OCI-LY3 (cell line): ENCODE measurements at regions not wholly inside any gene's neighbourhood (a gene's known extent, or its start where the extent isn't known, plus 50 kb on each side); places are given as distances from the start of the nearest gene placed in this dataset.
"Not testable (repeated sequence)": the region's sequence is repeated elsewhere in the genome, so short reads cannot be mapped to it uniquely, and the experiment has no call there.

Source experiments
- H2AFZ ChIP-seq: fragments of 200-600, 300-600 bp; shearing (Covaris generic); 2 replicates; pipeline ENCODE4 v1.6.0; 2014; ENCODE audit warnings: antibody characterized with exemption, low read depth, low read length
- H3K27ac ChIP-seq: fragments of 200-600, 300-600 bp; sonication (generic); 2 replicates; pipeline ENCODE4 v1.5.1; 2014; ENCODE audit warnings: mild to moderate bottlenecking, low read length, moderate library complexity, mixed read lengths
- H3K27me3 ChIP-seq: fragments of 200-600, 300-600 bp; sonication (generic); 2 replicates; pipeline ENCODE4 v1.6.1; 2014; ENCODE audit warnings: low read depth, low read length, mixed read lengths
- H3K36me3 ChIP-seq: fragments of 200-600, 300-600 bp; sonication (generic); replicated peaks from 2 replicates; pipeline ENCODE3; 2014; ENCODE audit warnings: low read depth, low read length, mixed read lengths
- H3K4me1 ChIP-seq: fragments of 300-600, 200-600 bp; sonication (generic); 2 replicates; pipeline ENCODE4 v1.6.1; 2014; ENCODE audit warnings: low read length, mixed read lengths
- H3K4me2 ChIP-seq: fragments of 200-600, 300-600 bp; sonication (generic); 2 replicates; pipeline ENCODE4 v1.6.1; 2014; ENCODE audit warnings: low read length, mixed read lengths
- H3K4me3 ChIP-seq: fragments of 300-600, 200-600 bp; sonication (generic); 2 replicates; pipeline ENCODE4 v1.5.1; 2014; ENCODE audit warnings: antibody characterized with exemption, mild to moderate bottlenecking, low read length, moderate library complexity
- H3K79me2 ChIP-seq: fragments of 300-600, 200-600 bp; shearing (Covaris generic); 2 replicates; pipeline ENCODE4 v1.6.1; 2014; ENCODE audit warnings: mild to moderate bottlenecking, low read length, mixed read lengths
- H3K9ac ChIP-seq: fragments of 300-600, 200-600 bp; shearing (Covaris generic); 2 replicates; pipeline ENCODE4 v1.6.0; 2014; ENCODE audit warnings: mild to moderate bottlenecking, low read length, moderate library complexity
- H3K9me3 ChIP-seq: fragments of 200-600, 300-600 bp; shearing (Covaris generic); 2 replicates; pipeline ENCODE4 v1.6.1; 2014; ENCODE audit warnings: low read length, mixed read lengths; ENCODE audit not compliant: insufficient read depth
- H4K20me1 ChIP-seq: fragments of 200-600, 300-600 bp; sonication (generic); 2 replicates; pipeline ENCODE4 v1.6.1; 2016; ENCODE audit warnings: low read length, mixed read lengths; ENCODE audit not compliant: insufficient read depth
- CTCF ChIP-seq: fragments of 200-600, 300-600 bp; sonication (generic); IDR thresholded peaks from 2 replicates; pipeline ENCODE4 v1.5.1; 2014; ENCODE audit warnings: antibody characterized with exemption, low read length, low read depth
- EZH2phosphoT487 ChIP-seq: fragments of 200-600 bp; shearing (Covaris generic); IDR thresholded peaks from 2 replicates; pipeline ENCODE4 v1.6.1; 2018; ENCODE audit warnings: antibody characterized with exemption, mixed run types, low read depth

DNA sequence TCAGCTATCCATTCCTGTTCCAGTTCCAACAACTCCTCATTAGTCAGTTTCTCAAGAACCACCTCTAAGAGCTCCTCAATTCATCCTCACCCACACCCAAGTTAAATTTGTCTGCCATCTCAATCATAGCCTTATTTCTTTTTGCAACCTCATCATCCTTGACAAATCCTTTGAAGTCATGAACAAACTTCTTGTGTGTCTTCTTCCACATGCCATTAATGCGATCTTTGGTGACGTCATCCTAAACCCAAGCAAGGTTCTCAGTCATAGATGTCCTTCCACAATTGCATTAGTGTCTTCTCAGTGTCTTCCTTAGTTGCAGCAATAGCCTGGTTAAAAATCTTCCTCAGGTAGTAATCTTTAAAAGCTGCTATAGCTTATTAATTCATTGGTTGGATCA lies 71.2 kb upstream of the FSIP2 start:
- Histone ChIP-seq H3K4me2 (no peak overlapping the region), H3K79me2 (no peaks in the 10 kb centered on the region), H3K27ac (no peak overlapping the region), H3K36me3 (no peaks in the 10 kb centered on the region), H3K9ac (no peak overlapping the region), H3K9me3 (no peaks in the 10 kb centered on the region), H3K4me1 (no peaks in the 10 kb centered on the region), H3K4me3 (no peak overlapping the region), H3K27me3 (no peaks in the 10 kb centered on the region), H2AFZ (no peak overlapping the region), H4K20me1 (no peaks in the 10 kb centered on the region)
- TF ChIP-seq EZH2phosphoT487 (no peak), CTCF (no peak)

GRCh38 chr2:185668710-185669109 lies 69.9 kb upstream of the FSIP2 start:
- TF ChIP-seq CTCF (no peak), EZH2phosphoT487 (no peak)
- H2AFZ ChIP-seq = peak overlapping the region; percentile 26; the same call in 1 of the 2 replicates
- no peaks in the 10 kb centered on the region for H4K20me1 ChIP-seq
- H3K27ac ChIP-seq = no peak overlapping the region
- H3K9ac ChIP-seq = no peak overlapping the region
- no peaks in the 10 kb centered on the region for H3K79me2 ChIP-seq
- H3K9me3 ChIP-seq = no peaks in the 10 kb centered on the region
- H3K27me3 ChIP-seq = no peaks in the 10 kb centered on the region
- no peak overlapping the region for H3K4me3 ChIP-seq
- no peaks in the 10 kb centered on the region for H3K4me1 ChIP-seq
- H3K36me3 ChIP-seq = no peaks in the 10 kb centered on the region
- H3K4me2 ChIP-seq = no peak overlapping the region

DNA sequence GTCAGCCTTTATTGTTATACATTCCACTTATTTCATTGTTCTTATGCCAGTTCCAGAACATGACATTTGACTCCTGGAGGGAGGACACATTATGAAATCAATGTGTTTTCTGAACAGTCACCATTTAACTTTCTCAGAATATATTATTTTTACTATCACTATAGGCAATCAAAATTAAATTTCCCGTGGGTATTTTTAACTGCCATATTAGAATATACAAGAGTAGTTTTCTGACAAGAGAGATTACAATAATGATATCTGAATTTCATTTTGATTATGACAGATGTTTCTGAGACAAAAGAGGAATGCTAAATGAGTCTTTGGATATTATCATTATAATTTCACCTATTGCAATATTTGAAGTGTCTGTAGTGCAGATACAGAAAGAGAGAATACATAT lies 64.4 kb upstream of the FSIP2 start:
- TF ChIP-seq CTCF (no peak), EZH2phosphoT487 (no peak)
- Histone ChIP-seq H3K27me3 (no peaks in the 10 kb centered on the region), H3K9ac (no peak overlapping the region), H3K9me3 (no peaks in the 10 kb centered on the region), H3K4me3 (no peak overlapping the region), H3K27ac (no peak overlapping the region), H3K4me1 (no peaks in the 10 kb centered on the region), H2AFZ (no peak overlapping the region), H3K79me2 (no peaks in the 10 kb centered on the region), H3K36me3 (no peaks in the 10 kb centered on the region), H4K20me1 (no peaks in the 10 kb centered on the region), H3K4me2 (no peak overlapping the region)

- Histone ChIP-seq H4K20me1 (no peaks in the 10 kb centered on the region), H3K4me1 (no peaks in the 10 kb centered on the region), H3K9ac (no peak overlapping the region), H3K4me2 (no peak overlapping the region), H3K36me3 (no peaks in the 10 kb centered on the region), H3K9me3 (no peaks in the 10 kb centered on the region), H3K27me3 (no peaks in the 10 kb centered on the region), H2AFZ (no peak overlapping the region), H3K27ac (no peak overlapping the region), H3K79me2 (no peaks in the 10 kb centered on the region), H3K4me3 (no peak overlapping the region)
- TF ChIP-seq EZH2phosphoT487 (no peak), CTCF (no peak)
Observed at GRCh38 chr2:185676316-185676715, 62.3 kb upstream of the FSIP2 start.

- not testable (repeated sequence) for H3K9ac ChIP-seq, H4K20me1 ChIP-seq, H3K4me2 ChIP-seq, H3K27ac ChIP-seq, H3K27me3 ChIP-seq, H2AFZ ChIP-seq, H3K9me3 ChIP-seq, H3K79me2 ChIP-seq, H3K4me3 ChIP-seq, H3K36me3 ChIP-seq, H3K4me1 ChIP-seq
Observed at GRCh38 chr2:185687001-185687400, 51.6 kb upstream of the FSIP2 start.
